B cell (primary cell): ENCODE measurements at regions not wholly inside any gene's neighbourhood (a gene's known extent, or its start where the extent isn't known, plus 50 kb on each side); places are given as distances from the start of the nearest gene placed in this dataset.
"Not testable (repeated sequence)": the region's sequence is repeated elsewhere in the genome, so short reads cannot be mapped to it uniquely, and the experiment has no call there.

Source experiments
- CTCF ChIP-seq: fragments of 200-600 bp; IDR thresholded peaks from one replicate; pipeline ENCODE4 v1.8.0; 2022; ENCODE audit warnings: antibody characterized with exemption, mild to moderate bottlenecking
- EZH2 ChIP-seq: IDR thresholded peaks from 2 replicates; pipeline ENCODE4 v1.6.1; 2012; ENCODE audit warnings: borderline replicate concordance, low read depth, mild to moderate bottlenecking, moderate library complexity, low read length; ENCODE audit not compliant: insufficient read depth, poor library complexity, severe bottlenecking

DNA sequence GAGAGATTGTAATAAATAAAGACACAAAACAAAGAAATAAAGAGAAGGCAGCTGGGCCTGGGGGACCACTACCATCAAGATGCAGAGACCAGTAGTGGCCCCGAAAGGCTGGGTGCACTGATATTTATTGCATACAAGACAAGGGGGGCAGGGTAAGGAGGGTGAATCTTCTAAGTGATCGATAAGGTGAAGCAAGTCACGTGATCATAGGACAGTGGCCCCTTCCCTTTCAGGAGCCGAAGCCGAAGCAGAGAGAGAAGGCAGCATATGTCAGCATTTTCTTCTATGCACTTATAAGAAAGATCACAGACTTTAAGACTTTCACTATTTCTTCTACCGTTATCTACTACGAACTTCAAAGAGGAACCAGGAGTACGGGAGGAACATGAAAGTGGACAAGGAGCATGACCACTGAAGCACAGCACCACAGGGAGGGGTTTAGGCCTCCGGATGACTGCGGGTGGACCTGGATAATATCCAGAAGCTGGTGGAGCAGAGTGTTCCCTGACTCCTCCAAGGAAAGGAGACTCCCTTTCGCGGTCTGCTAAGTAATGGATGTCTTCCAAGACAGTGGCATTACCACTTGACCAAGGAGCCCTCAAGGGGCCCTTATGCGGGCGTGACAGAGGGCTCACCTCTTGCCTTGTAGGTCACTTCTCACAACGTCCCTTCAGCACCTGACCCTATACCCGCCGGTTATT, 126.4 kb downstream of the RBM46 start:
- TF ChIP-seq CTCF, EZH2: not testable (repeated sequence)
